H1 (cell line): ENCODE measurements at regions not wholly inside any gene's neighbourhood (a gene's known extent, or its start where the extent isn't known, plus 50 kb on each side); places are given as distances from the start of the nearest gene placed in this dataset.

Experiments used
- EZH2 ChIP-seq: fragments of 200-600 bp; sonication (generic); IDR thresholded peaks from 2 replicates; pipeline ENCODE4 v1.7.1; 2012; ENCODE audit warnings: low read depth, mild to moderate bottlenecking, moderate library complexity, low read length, inconsistent platforms; ENCODE audit not compliant: severe bottlenecking
- POLR2A ChIP-seq, 2 experiments: IDR thresholded peaks; 1 replicate in 1 of 2; 2 replicates in 1 of 2; pipeline ENCODE4 v1.6.1; 2011; ENCODE audit warnings: low read depth in 2 of 2, low read length in 2 of 2, mild to moderate bottlenecking in 2 of 2; ENCODE audit errors: control extremely low read depth in 1 of 2
- RBBP5 ChIP-seq: IDR thresholded peaks from 2 replicates; pipeline ENCODE4 v1.7.1; 2012; ENCODE audit warnings: low read depth, mild to moderate bottlenecking, inconsistent platforms, low read length, moderate library complexity, borderline replicate concordance
- SP1 ChIP-seq: IDR thresholded peaks from 2 replicates; pipeline ENCODE4 v1.6.1; 2011; ENCODE audit warnings: low read depth, low read length

- no peak for TF ChIP-seq RBBP5
- TF ChIP-seq POLR2A (IDR thresholded peaks at IDR 0.05; ENCODE audit: control extremely low read depth in 1 of 2, low read depth in 2 of 2, low read length in 2 of 2), result no peak
- TF ChIP-seq SP1, result no peak
- no peak for TF ChIP-seq EZH2
Observed at GRCh38 chr13:81606074-81606473, 1265.1 kb upstream of the SPRY2 start (continued).
